Parathyroid adenoma (tissue), 2 donors: ENCODE measurements at regions not wholly inside any gene's neighbourhood (a gene's known extent, or its start where the extent isn't known, plus 50 kb on each side); places are given as distances from the start of the nearest gene placed in this dataset.
"Not testable (repeated sequence)": the region's sequence is repeated elsewhere in the genome, so short reads cannot be mapped to it uniquely, and the experiment has no call there.

Experiments
- H2AFZ ChIP-seq: fragments of 300-600 bp; sonication (generic); one replicate; pipeline ENCODE4 v1.7.0; 2017; ENCODE audit warnings: antibody characterized with exemption, mild to moderate bottlenecking
- H3K27ac ChIP-seq: fragments of 300-600 bp; sonication (generic); one replicate; pipeline ENCODE4 v1.7.0; 2017
- H3K27me3 ChIP-seq: fragments of 300-600 bp; sonication (generic); one replicate; pipeline ENCODE4 v1.7.0; 2017; ENCODE audit warnings: low read length; ENCODE audit not compliant: control insufficient read depth, insufficient read depth
- H3K36me3 ChIP-seq: fragments of 300-600 bp; sonication (generic); one replicate; pipeline ENCODE4 v1.7.0; 2017; ENCODE audit warnings: low read length; ENCODE audit not compliant: control insufficient read depth, insufficient read depth
- H3K4me1 ChIP-seq: fragments of 300-600 bp; sonication (generic); one replicate; pipeline ENCODE4 v1.7.0; 2017; ENCODE audit warnings: control low read depth
- H3K4me2 ChIP-seq: fragments of 300-600 bp; sonication (generic); one replicate; pipeline ENCODE4 v1.7.0; 2017; ENCODE audit warnings: low read length
- H3K4me3 ChIP-seq: fragments of 300-600 bp; sonication (generic); one replicate; pipeline ENCODE4 v1.7.0; 2017; ENCODE audit warnings: low read depth, low read length
- H3K79me2 ChIP-seq: fragments of 300-600 bp; sonication (generic); one replicate; pipeline ENCODE4 v1.7.0; 2017; ENCODE audit warnings: control low read depth
- H3K9ac ChIP-seq: fragments of 300-600 bp; sonication (generic); one replicate; pipeline ENCODE4 v1.7.0; 2017; ENCODE audit warnings: mild to moderate bottlenecking
- H3K9me3 ChIP-seq: fragments of 300-600 bp; sonication (generic); one replicate; pipeline ENCODE4 v1.7.0; 2017; ENCODE audit warnings: low read length; ENCODE audit not compliant: control insufficient read depth
- TF ChIP-seq, protein P1 (sequence below): fragments of 300-600 bp; sonication (generic); IDR thresholded peaks from one replicate; pipeline ENCODE4 v1.7.0; 2017; ENCODE audit warnings: antibody characterized with exemption, mild to moderate bottlenecking
- donor health status: primary hyperparathyroidism.

DNA sequence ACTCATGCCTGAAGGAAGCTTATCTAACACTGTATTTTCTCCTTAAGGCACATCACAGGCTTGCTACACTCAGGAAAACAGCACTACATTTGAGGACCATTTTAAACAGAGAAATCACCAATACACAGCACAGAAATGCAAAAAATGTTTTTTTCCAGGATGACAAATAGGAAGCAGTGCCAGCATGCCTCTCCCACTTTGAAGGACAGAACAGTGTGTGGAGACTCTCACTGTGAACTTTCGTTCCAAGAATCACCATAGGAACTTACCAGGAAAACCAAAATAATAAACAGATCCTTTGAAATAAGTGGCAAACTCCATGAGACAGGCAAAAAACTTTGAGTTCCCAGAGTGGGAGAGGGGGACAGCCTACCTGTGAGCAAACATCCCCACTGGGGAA is 217.8 kb upstream of the MAST4 start:
- H3K4me3 ChIP-seq, result no peak overlapping the region
- H3K27ac ChIP-seq, result no peak overlapping the region
- H3K9ac ChIP-seq, result no peak overlapping the region
- H3K4me2 ChIP-seq, result no peak overlapping the region
- no peak overlapping the region for H2AFZ ChIP-seq
- H3K27me3 ChIP-seq, result no peaks in the 10 kb centered on the region
- H3K4me1 ChIP-seq, result no peaks in the 10 kb centered on the region
- H3K9me3 ChIP-seq, result no peaks in the 10 kb centered on the region
- no peaks in the 10 kb centered on the region for H3K36me3 ChIP-seq
- no peaks in the 10 kb centered on the region for H3K79me2 ChIP-seq
- TF ChIP-seq, protein P1, sequence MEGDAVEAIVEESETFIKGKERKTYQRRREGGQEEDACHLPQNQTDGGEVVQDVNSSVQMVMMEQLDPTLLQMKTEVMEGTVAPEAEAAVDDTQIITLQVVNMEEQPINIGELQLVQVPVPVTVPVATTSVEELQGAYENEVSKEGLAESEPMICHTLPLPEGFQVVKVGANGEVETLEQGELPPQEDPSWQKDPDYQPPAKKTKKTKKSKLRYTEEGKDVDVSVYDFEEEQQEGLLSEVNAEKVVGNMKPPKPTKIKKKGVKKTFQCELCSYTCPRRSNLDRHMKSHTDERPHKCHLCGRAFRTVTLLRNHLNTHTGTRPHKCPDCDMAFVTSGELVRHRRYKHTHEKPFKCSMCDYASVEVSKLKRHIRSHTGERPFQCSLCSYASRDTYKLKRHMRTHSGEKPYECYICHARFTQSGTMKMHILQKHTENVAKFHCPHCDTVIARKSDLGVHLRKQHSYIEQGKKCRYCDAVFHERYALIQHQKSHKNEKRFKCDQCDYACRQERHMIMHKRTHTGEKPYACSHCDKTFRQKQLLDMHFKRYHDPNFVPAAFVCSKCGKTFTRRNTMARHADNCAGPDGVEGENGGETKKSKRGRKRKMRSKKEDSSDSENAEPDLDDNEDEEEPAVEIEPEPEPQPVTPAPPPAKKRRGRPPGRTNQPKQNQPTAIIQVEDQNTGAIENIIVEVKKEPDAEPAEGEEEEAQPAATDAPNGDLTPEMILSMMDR, result no peak

DNA sequence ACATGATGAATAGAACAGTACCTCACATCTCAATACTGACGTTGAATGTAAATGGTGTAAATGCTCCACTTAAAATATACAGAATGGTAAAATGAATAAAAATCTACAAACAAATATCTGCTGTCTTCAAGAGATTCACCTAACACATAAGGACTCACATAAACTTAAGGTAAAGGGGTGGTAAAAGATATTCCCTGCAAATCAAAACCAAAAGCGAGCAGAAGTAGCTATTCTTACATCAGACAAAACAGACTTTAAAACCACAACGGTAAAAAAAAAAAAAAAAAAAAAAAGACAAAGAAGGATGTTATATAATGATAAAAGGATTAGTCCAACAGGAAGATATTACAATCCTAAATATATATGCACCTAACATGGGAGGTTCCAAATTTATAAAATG is 214.0 kb upstream of the MAST4 start:
- no peaks in the 10 kb centered on the region for H3K27me3 ChIP-seq
- no peaks in the 10 kb centered on the region for H3K79me2 ChIP-seq
- no peaks in the 10 kb centered on the region for H3K4me1 ChIP-seq
- no peaks in the 10 kb centered on the region for H3K9me3 ChIP-seq
- TF ChIP-seq, protein P1, result no peak
- no peak overlapping the region for H3K27ac ChIP-seq
- H3K4me2 ChIP-seq, result no peak overlapping the region
- H3K36me3 ChIP-seq, result no peaks in the 10 kb centered on the region
- no peak overlapping the region for H3K9ac ChIP-seq
- H3K4me3 ChIP-seq, result no peak overlapping the region
- no peak overlapping the region for H2AFZ ChIP-seq

- H3K27ac ChIP-seq, H2AFZ ChIP-seq, H3K4me2 ChIP-seq, H3K4me1 ChIP-seq, H3K9me3 ChIP-seq, H3K4me3 ChIP-seq, H3K36me3 ChIP-seq, H3K9ac ChIP-seq, H3K79me2 ChIP-seq, H3K27me3 ChIP-seq: not testable (repeated sequence)
Measured at GRCh38 chr5:66405145-66405544, 191.0 kb upstream of the MAST4 start.

DNA sequence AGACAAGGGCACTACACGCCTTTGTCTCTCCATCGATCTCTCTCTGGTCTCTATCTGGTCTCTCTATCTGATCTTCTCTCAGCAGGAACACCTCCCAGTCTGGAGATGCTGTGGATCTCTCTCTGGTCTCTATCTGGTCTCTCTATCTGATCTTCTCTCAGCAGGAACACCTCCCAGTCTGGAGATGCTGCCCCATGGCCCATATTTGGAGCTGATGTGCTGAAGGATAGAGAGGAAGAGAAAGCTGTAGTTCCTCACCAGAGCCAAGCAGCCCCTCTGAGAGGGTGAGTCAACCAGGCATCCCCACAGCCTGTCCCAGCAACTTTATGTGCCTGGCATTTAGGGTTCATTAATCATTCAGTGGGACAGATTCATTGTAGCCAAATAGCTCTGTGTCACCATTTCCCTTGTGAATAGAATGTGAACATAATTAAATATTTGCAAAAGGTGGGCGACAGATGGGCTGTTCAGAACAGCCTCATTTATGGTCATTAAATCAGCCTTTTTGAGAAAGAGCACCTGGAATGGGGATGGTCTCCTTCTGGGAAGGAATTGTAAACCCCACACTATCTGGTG is 189.3 kb upstream of the MAST4 start:
- Histone ChIP-seq H3K4me3 (no peak overlapping the region), H3K79me2 (no peaks in the 10 kb centered on the region), H2AFZ (no peak overlapping the region), H3K9ac (no peak overlapping the region), H3K36me3 (no peaks in the 10 kb centered on the region), H3K9me3 (no peaks in the 10 kb centered on the region), H3K27ac (no peak overlapping the region), H3K4me2 (no peak overlapping the region), H3K4me1 (no peaks in the 10 kb centered on the region), H3K27me3 (no peaks in the 10 kb centered on the region)
- TF ChIP-seq, protein P1, result no peak

- H3K36me3 ChIP-seq, result no peaks in the 10 kb centered on the region
- no peak overlapping the region for H3K9ac ChIP-seq
- TF ChIP-seq, protein P1, result no peak
- no peak overlapping the region for H2AFZ ChIP-seq
- no peaks in the 10 kb centered on the region for H3K79me2 ChIP-seq
- H3K9me3 ChIP-seq, result no peaks in the 10 kb centered on the region
- no peak overlapping the region for H3K4me3 ChIP-seq
- no peak overlapping the region for H3K27ac ChIP-seq
- no peak overlapping the region for H3K4me2 ChIP-seq
- H3K4me1 ChIP-seq, result no peaks in the 10 kb centered on the region
- no peaks in the 10 kb centered on the region for H3K27me3 ChIP-seq
Measured at GRCh38 chr5:66407765-66408164, 188.4 kb upstream of the MAST4 start.
